ENCODE measurements at regions not wholly inside any gene's neighbourhood (a gene's known extent, or its start where the extent isn't known, plus 50 kb on each side); places are given as distances from the start of the nearest gene placed in this dataset.

DNA sequence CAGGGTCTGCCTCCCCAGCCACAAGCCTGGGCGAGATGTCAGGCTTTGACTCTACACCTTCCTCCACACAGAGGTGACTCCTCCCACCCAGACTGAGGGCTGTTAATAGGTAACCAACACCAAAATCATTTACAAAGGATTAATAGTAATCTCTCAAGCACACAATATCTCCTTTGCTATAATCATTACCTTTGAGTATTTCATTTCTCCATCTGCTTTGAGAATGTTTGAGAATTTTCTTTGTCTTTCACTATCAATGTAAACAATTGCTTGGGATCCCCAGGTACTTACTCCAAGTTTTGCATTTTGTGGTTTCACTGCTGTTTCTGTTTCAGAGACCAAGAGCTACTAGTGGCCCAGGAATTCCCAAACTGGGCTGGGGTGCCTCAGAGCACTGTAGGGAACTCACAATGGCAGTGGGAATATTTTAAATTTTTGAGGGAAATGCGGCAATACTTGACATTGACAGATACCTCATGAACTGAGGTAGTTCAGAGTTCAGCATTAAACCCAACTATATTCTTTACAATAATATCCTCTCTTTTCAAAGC lies 166.4 kb upstream of the MGAT5 start (continued):
- no peak for TF ChIP-seq ISL1 (CRISPR knock-in tag; IDR thresholded peaks at IDR 0.05)
- no peak for TF ChIP-seq ZNF8 (CRISPR knock-in tag; IDR thresholded peaks at IDR 0.05)
- TF ChIP-seq SNAI2 (CRISPR knock-in tag; IDR thresholded peaks at IDR 0.05) = no peak
- no peak for TF ChIP-seq CSDC2 (CRISPR knock-in tag; IDR thresholded peaks at IDR 0.05)
- TF ChIP-seq TCF4 (CRISPR knock-in tag; IDR thresholded peaks at IDR 0.05; ENCODE audit: borderline replicate concordance) = no peak
- TF ChIP-seq ESRRG (CRISPR knock-in tag; IDR thresholded peaks at IDR 0.05) = no peak
- no peak for TF ChIP-seq ARNTL (CRISPR knock-in tag; IDR thresholded peaks at IDR 0.05; ENCODE audit: borderline replicate concordance, low read depth)
- no peak for TF ChIP-seq BACH2 (CRISPR knock-in tag; IDR thresholded peaks at IDR 0.05; ENCODE audit: borderline replicate concordance)
- TF ChIP-seq TOX (CRISPR knock-in tag; IDR thresholded peaks at IDR 0.05; ENCODE audit: borderline replicate concordance) = no peak

DNA sequence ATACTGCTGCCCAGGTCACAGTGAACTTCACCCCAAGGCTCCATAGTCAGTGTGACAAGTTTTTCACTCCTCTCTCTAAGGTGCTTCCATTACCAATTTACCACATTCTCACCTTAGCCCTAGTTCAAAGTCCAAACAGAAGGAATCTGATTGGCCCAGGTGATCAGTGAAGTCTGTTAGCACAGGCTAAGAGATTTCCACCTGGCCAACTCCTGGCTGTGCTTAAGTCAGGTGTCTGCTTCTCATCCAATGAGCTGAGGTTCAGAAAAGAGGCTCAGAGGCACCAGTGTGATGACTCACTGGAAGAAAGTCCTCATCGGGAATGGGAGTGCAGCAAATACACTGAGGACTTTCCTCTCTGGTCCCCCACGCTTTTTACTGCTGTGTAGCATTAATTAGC lies 164.4 kb upstream of the MGAT5 start:
- TF ChIP-seq ISL1 (CRISPR knock-in tag; IDR thresholded peaks at IDR 0.05) = no peak
- no peak for TF ChIP-seq ZFP3 (CRISPR knock-in tag; IDR thresholded peaks at IDR 0.05)
- no peak for TF ChIP-seq ZNF70 (CRISPR knock-in tag; IDR thresholded peaks at IDR 0.05)
- TF ChIP-seq BACH2 (CRISPR knock-in tag; IDR thresholded peaks at IDR 0.05; ENCODE audit: borderline replicate concordance) = no peak
- TF ChIP-seq ZNF565 (CRISPR knock-in tag; conservative IDR thresholded peaks at IDR 0.05; ENCODE audit: low read depth) = no peak
- no peak for TF ChIP-seq OSR1 (CRISPR knock-in tag; IDR thresholded peaks at IDR 0.05)
- TF ChIP-seq ZC3H10 (CRISPR knock-in tag; IDR thresholded peaks at IDR 0.05) = no peak
- TF ChIP-seq RARB (CRISPR knock-in tag; IDR thresholded peaks at IDR 0.05) = no peak
- no peak for TF ChIP-seq TCF4 (CRISPR knock-in tag; IDR thresholded peaks at IDR 0.05; ENCODE audit: borderline replicate concordance)
- TF ChIP-seq, protein P1, sequence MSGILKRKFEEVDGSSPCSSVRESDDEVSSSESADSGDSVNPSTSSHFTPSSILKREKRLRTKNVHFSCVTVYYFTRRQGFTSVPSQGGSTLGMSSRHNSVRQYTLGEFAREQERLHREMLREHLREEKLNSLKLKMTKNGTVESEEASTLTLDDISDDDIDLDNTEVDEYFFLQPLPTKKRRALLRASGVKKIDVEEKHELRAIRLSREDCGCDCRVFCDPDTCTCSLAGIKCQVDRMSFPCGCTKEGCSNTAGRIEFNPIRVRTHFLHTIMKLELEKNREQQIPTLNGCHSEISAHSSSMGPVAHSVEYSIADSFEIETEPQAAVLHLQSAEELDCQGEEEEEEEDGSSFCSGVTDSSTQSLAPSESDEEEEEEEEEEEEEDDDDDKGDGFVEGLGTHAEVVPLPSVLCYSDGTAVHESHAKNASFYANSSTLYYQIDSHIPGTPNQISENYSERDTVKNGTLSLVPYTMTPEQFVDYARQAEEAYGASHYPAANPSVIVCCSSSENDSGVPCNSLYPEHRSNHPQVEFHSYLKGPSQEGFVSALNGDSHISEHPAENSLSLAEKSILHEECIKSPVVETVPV (CRISPR knock-in tag; IDR thresholded peaks at IDR 0.05) = no peak
- no peak for TF ChIP-seq ZFP30 (CRISPR knock-in tag; IDR thresholded peaks at IDR 0.05)
- TF ChIP-seq ARNTL (CRISPR knock-in tag; IDR thresholded peaks at IDR 0.05; ENCODE audit: borderline replicate concordance, low read depth) = no peak
- no peak for TF ChIP-seq ZNF8 (CRISPR knock-in tag; IDR thresholded peaks at IDR 0.05)
- TF ChIP-seq, protein P2, sequence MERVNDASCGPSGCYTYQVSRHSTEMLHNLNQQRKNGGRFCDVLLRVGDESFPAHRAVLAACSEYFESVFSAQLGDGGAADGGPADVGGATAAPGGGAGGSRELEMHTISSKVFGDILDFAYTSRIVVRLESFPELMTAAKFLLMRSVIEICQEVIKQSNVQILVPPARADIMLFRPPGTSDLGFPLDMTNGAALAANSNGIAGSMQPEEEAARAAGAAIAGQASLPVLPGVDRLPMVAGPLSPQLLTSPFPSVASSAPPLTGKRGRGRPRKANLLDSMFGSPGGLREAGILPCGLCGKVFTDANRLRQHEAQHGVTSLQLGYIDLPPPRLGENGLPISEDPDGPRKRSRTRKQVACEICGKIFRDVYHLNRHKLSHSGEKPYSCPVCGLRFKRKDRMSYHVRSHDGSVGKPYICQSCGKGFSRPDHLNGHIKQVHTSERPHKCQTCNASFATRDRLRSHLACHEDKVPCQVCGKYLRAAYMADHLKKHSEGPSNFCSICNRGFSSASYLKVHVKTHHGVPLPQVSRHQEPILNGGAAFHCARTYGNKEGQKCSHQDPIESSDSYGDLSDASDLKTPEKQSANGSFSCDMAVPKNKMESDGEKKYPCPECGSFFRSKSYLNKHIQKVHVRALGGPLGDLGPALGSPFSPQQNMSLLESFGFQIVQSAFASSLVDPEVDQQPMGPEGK (CRISPR knock-in tag; IDR thresholded peaks at IDR 0.05; ENCODE audit: borderline replicate concordance) = no peak
- TF ChIP-seq, protein P3, sequence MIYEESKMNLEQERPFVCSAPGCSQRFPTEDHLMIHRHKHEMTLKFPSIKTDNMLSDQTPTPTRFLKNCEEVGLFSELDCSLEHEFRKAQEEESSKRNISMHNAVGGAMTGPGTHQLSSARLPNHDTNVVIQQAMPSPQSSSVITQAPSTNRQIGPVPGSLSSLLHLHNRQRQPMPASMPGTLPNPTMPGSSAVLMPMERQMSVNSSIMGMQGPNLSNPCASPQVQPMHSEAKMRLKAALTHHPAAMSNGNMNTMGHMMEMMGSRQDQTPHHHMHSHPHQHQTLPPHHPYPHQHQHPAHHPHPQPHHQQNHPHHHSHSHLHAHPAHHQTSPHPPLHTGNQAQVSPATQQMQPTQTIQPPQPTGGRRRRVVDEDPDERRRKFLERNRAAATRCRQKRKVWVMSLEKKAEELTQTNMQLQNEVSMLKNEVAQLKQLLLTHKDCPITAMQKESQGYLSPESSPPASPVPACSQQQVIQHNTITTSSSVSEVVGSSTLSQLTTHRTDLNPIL (CRISPR knock-in tag; IDR thresholded peaks at IDR 0.05; ENCODE audit: low read depth) = no peak
- no peak for TF ChIP-seq ESRRG (CRISPR knock-in tag; IDR thresholded peaks at IDR 0.05)
- no peak for TF ChIP-seq CSDC2 (CRISPR knock-in tag; IDR thresholded peaks at IDR 0.05)
- TF ChIP-seq PPARA (CRISPR knock-in tag; IDR thresholded peaks at IDR 0.05; ENCODE audit: borderline replicate concordance) = no peak
- TF ChIP-seq, protein P4, sequence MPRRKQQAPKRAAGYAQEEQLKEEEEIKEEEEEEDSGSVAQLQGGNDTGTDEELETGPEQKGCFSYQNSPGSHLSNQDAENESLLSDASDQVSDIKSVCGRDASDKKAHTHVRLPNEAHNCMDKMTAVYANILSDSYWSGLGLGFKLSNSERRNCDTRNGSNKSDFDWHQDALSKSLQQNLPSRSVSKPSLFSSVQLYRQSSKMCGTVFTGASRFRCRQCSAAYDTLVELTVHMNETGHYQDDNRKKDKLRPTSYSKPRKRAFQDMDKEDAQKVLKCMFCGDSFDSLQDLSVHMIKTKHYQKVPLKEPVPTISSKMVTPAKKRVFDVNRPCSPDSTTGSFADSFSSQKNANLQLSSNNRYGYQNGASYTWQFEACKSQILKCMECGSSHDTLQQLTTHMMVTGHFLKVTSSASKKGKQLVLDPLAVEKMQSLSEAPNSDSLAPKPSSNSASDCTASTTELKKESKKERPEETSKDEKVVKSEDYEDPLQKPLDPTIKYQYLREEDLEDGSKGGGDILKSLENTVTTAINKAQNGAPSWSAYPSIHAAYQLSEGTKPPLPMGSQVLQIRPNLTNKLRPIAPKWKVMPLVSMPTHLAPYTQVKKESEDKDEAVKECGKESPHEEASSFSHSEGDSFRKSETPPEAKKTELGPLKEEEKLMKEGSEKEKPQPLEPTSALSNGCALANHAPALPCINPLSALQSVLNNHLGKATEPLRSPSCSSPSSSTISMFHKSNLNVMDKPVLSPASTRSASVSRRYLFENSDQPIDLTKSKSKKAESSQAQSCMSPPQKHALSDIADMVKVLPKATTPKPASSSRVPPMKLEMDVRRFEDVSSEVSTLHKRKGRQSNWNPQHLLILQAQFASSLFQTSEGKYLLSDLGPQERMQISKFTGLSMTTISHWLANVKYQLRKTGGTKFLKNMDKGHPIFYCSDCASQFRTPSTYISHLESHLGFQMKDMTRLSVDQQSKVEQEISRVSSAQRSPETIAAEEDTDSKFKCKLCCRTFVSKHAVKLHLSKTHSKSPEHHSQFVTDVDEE (CRISPR knock-in tag; IDR thresholded peaks at IDR 0.05) = no peak
- no peak for ATAC-seq

DNA sequence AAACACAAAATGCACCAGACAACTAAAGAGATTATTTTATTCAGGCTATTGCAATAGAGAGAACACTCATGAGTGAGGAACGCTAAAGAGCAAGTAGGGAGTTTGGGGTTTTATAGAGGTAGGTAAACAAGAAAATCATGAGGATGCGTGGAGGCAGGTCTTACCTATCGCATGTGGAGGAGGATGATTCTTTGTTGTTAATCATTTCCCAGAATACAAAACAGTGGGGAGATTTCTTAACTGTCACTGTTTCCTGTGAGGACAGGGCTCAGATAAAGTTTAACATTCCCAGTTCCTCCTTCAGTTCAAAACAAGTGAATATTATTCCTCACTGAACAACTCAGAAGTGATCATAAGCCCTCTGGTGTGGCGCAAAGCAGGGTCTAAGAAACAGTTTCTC lies 156.1 kb upstream of the MGAT5 start:
- ATAC-seq = no peak
- TF ChIP-seq BACH2 (CRISPR knock-in tag; IDR thresholded peaks at IDR 0.05; ENCODE audit: borderline replicate concordance) = no peak
- TF ChIP-seq, protein P4 (CRISPR knock-in tag; IDR thresholded peaks at IDR 0.05) = no peak
- no peak for TF ChIP-seq ESRRG (CRISPR knock-in tag; IDR thresholded peaks at IDR 0.05)
- TF ChIP-seq OSR1 (CRISPR knock-in tag; IDR thresholded peaks at IDR 0.05) = no peak
- TF ChIP-seq TCF4 (CRISPR knock-in tag; IDR thresholded peaks at IDR 0.05; ENCODE audit: borderline replicate concordance) = no peak
- TF ChIP-seq ZFP3 (CRISPR knock-in tag; IDR thresholded peaks at IDR 0.05) = no peak
- TF ChIP-seq ARNTL (CRISPR knock-in tag; IDR thresholded peaks at IDR 0.05; ENCODE audit: borderline replicate concordance, low read depth) = no peak
- no peak for TF ChIP-seq ZC3H10 (CRISPR knock-in tag; IDR thresholded peaks at IDR 0.05)
- no peak for TF ChIP-seq ZNF8 (CRISPR knock-in tag; IDR thresholded peaks at IDR 0.05)
- no peak for TF ChIP-seq GLIS3 (CRISPR knock-in tag; IDR thresholded peaks at IDR 0.05)
- TF ChIP-seq RARB (CRISPR knock-in tag; IDR thresholded peaks at IDR 0.05) = no peak
- TF ChIP-seq ISL1 (CRISPR knock-in tag; IDR thresholded peaks at IDR 0.05) = no peak
- TF ChIP-seq PPARA (CRISPR knock-in tag; IDR thresholded peaks at IDR 0.05; ENCODE audit: borderline replicate concordance) = no peak
- TF ChIP-seq ZNF565 (CRISPR knock-in tag; conservative IDR thresholded peaks at IDR 0.05; ENCODE audit: low read depth) = no peak
- TF ChIP-seq, protein P1 (CRISPR knock-in tag; IDR thresholded peaks at IDR 0.05) = no peak
- TF ChIP-seq ZNF70 (CRISPR knock-in tag; IDR thresholded peaks at IDR 0.05) = no peak

Measured in SK-N-SH treated with all-trans-retinoic acid at 6 μM for 48 hours (cell line).